Hepatocyte (in vitro differentiated cells): ENCODE measurements at regions not wholly inside any gene's neighbourhood (a gene's known extent, or its start where the extent isn't known, plus 50 kb on each side); places are given as distances from the start of the nearest gene placed in this dataset.
"Not testable (repeated sequence)": the region's sequence is repeated elsewhere in the genome, so short reads cannot be mapped to it uniquely, and the experiment has no call there.

Experiments used
- DNase-seq: peaks from one replicate; pipeline ENCODE4 v3.0.0-alpha.2; 2016; ENCODE audit warnings: low spot score
- H2AFZ ChIP-seq: fragments of 200-600 bp; sonication (generic); 2 replicates; pipeline ENCODE4 v1.6.0; 2016; ENCODE audit warnings: antibody characterized with exemption, mild to moderate bottlenecking
- H3K27ac ChIP-seq: fragments of 200-600 bp; sonication (generic); 2 replicates; pipeline ENCODE4 v1.5.1; 2016; ENCODE audit warnings: mild to moderate bottlenecking
- H3K27me3 ChIP-seq: fragments of 200-600 bp; sonication (generic); 2 replicates; pipeline ENCODE4 v1.6.1; 2016
- H3K36me3 ChIP-seq: fragments of 200-600 bp; sonication (generic); replicated peaks from 2 replicates; pipeline ENCODE4 v1.5.1; 2016; ENCODE audit warnings: low read depth; ENCODE audit not compliant: insufficient read depth
- H3K4me1 ChIP-seq: fragments of 200-600 bp; sonication (generic); 2 replicates; pipeline ENCODE4 v1.5.1; 2016; ENCODE audit warnings: mild to moderate bottlenecking, moderate library complexity; ENCODE audit not compliant: insufficient read depth
- H3K4me2 ChIP-seq: fragments of 200-600 bp; sonication (generic); 2 replicates; pipeline ENCODE4 v1.6.0; 2016
- H3K4me3 ChIP-seq: fragments of 200-600 bp; sonication (generic); 2 replicates; pipeline ENCODE4 v1.5.1; 2016; ENCODE audit warnings: mild to moderate bottlenecking
- H3K79me2 ChIP-seq: fragments of 200-600 bp; sonication (generic); 2 replicates; pipeline ENCODE4 v1.6.0; 2017; ENCODE audit warnings: mild to moderate bottlenecking
- H3K9me2 ChIP-seq: fragments of 200-600 bp; sonication (generic); replicated peaks from 2 replicates; pipeline ENCODE4 v1.6.0; 2017; ENCODE audit warnings: mild to moderate bottlenecking; ENCODE audit not compliant: insufficient read depth
- H3K9me3 ChIP-seq: fragments of 200-600 bp; sonication (generic); 2 replicates; pipeline ENCODE4 v1.5.1; 2016; ENCODE audit warnings: low read depth, mild to moderate bottlenecking
- H4K20me1 ChIP-seq: fragments of 200-600 bp; sonication (generic); 2 replicates; pipeline ENCODE4 v1.6.0; 2016; ENCODE audit warnings: mild to moderate bottlenecking; ENCODE audit not compliant: insufficient read depth, poor library complexity, severe bottlenecking
- CTCF ChIP-seq: fragments of 200-600 bp; sonication (generic); IDR thresholded peaks from 2 replicates; pipeline ENCODE4 v1.5.1; 2016; ENCODE audit warnings: antibody characterized with exemption, mild to moderate bottlenecking; ENCODE audit not compliant: poor library complexity
- EZH2 ChIP-seq: fragments of 200-600 bp; sonication (generic); IDR thresholded peaks from 2 replicates; pipeline ENCODE4 v1.6.1; 2016; ENCODE audit warnings: antibody characterized with exemption, mild to moderate bottlenecking, borderline replicate concordance
- EZH2phosphoT487 ChIP-seq: fragments of 200-600 bp; sonication (generic); IDR thresholded peaks from one replicate; pipeline ENCODE4 v1.6.1; 2018; ENCODE audit warnings: antibody characterized with exemption, mild to moderate bottlenecking, low read depth, moderate library complexity; ENCODE audit not compliant: unreplicated experiment, severe bottlenecking
- WGBS: methylation state at CpG from one replicate; pipeline ENCODE4 v1.1.6; 2016; ENCODE audit warnings: low lambda C conversion rate; ENCODE audit errors: missing lambda C conversion rate; 5-methylcytosine and 5-hydroxymethylcytosine counted together

- 82% methylated on average over 24 of the region's 27 CpGs for WGBS
- Histone ChIP-seq H3K27me3 (no peaks in the 10 kb centered on the region), H2AFZ (no peak overlapping the region), H3K27ac (no peak overlapping the region), H3K4me3 (no peak overlapping the region), H3K9me2 (no peaks in the 10 kb centered on the region), H3K4me1 (no peaks in the 10 kb centered on the region), H3K9me3 (no peaks in the 10 kb centered on the region), H4K20me1 (no peaks in the 10 kb centered on the region), H3K36me3 (no peaks in the 10 kb centered on the region), H3K4me2 (no peak overlapping the region), H3K79me2 (no peaks in the 10 kb centered on the region)
- TF ChIP-seq EZH2: no peak
- no peak for DNase-seq
Measured at GRCh38 chrX:38484607-38485498, 76.5 kb upstream of the TSPAN7 start.

DNA sequence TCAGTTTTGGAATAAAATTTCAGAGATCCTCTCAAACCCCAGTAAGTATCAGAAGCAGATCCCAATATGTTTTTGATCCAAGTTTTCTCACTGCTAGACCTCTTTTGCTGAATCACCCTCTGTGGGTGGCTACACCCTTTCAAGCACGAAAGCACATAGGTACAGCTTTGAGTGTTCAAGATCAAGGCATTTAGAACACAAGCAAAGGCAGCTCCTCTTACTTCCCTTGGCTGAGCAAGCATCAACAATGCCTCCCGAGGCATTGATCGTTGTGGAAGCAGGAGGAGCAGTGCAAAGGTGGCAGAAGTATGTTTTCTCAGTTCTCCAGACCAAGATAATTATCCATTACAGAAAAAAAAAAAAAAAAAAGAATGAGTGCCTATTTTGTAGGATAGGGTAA is 72.0 kb upstream of the TSPAN7 start:
- Histone ChIP-seq H3K9me3 (no peaks in the 10 kb centered on the region), H3K36me3 (no peaks in the 10 kb centered on the region), H3K9me2 (no peaks in the 10 kb centered on the region), H3K4me2 (no peak overlapping the region), H4K20me1 (no peaks in the 10 kb centered on the region), H2AFZ (no peak overlapping the region), H3K27ac (no peak overlapping the region), H3K4me1 (no peaks in the 10 kb centered on the region), H3K27me3 (no peaks in the 10 kb centered on the region), H3K79me2 (no peaks in the 10 kb centered on the region), H3K4me3 (no peak overlapping the region)
- TF ChIP-seq CTCF (no peak), EZH2phosphoT487 (no peak), EZH2 (no peak)
- WGBS: 52% methylated on average over 3 of the region's 3 CpGs
- no peak for DNase-seq

DNA sequence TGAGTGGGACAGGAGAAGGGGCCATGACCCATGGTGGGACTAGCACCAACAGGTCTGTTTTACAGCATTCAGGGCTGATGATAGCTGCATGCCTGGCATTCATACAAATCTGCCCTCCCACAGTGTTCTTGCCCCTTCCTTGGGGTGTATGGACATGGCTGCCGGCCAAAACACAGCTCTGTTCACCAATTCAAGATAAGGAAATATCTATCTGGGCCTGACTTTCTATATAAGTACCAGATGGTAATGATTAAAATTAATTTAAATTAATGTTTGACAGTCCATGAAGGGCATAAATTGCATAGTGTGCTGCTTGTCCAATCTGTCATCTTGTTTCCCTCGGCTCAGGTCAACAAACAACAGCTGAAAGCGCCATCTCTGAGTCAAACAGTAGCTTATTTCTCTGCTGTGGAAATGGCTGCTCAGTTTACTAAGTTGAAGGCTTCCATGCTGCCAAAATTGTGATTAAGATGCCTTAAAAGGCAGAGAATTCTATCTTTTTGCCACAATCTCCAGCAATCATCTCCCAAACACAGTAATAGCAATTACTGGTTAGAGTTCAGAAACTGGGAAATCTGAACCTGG is 67.0 kb upstream of the TSPAN7 start:
- Histone ChIP-seq H2AFZ (no peak overlapping the region), H3K27me3 (no peaks in the 10 kb centered on the region), H3K79me2 (no peaks in the 10 kb centered on the region), H3K9me2 (no peaks in the 10 kb centered on the region), H3K4me2 (no peak overlapping the region), H3K27ac (no peak overlapping the region), H3K4me3 (no peak overlapping the region), H3K36me3 (no peaks in the 10 kb centered on the region), H4K20me1 (no peaks in the 10 kb centered on the region), H3K9me3 (no peaks in the 10 kb centered on the region), H3K4me1 (no peaks in the 10 kb centered on the region)
- DNase-seq: no peak
- WGBS: 60% methylated on average over 3 of the region's 3 CpGs
- TF ChIP-seq EZH2 (no peak), EZH2phosphoT487 (no peak), CTCF (no peak)

DNA sequence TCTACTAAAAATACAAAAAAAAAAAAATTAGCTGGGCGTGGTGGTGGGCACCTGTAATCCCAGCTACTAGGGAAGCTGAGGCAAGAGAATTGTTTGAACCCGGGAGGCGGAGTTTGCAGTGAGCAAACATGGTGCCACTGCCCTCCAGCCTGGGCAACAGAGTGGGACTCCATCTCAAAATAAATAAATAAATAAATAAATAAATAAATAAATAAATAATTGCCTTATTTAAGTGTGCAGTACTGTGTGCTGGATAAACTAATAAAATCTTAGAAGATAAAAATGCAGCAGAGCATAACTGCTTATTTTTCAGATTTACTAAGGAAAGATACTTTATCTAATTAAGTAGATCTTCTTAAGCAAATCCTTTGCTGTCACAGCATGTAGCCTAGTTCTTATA is 61.7 kb upstream of the TSPAN7 start:
- not testable (repeated sequence) for H2AFZ ChIP-seq, H4K20me1 ChIP-seq, H3K9me3 ChIP-seq, H3K9me2 ChIP-seq, H3K4me1 ChIP-seq, H3K36me3 ChIP-seq, H3K27ac ChIP-seq, H3K4me3 ChIP-seq, DNase-seq, H3K27me3 ChIP-seq, H3K4me2 ChIP-seq, H3K79me2 ChIP-seq
- WGBS: 82% methylated on average over 3 of the region's 3 CpGs
